GM11168 (cell line): ENCODE measurements at regions not wholly inside any gene's neighbourhood (a gene's known extent, or its start where the extent isn't known, plus 50 kb on each side); places are given as distances from the start of the nearest gene placed in this dataset.
"Not testable (repeated sequence)": the region's sequence is repeated elsewhere in the genome, so short reads cannot be mapped to it uniquely, and the experiment has no call there.

Experiments used
- in situ Hi-C: fragments of 300-500 bp; cut with MboI; formaldehyde crosslinking; loops from one replicate; pipeline ENCODE4 v1.12.0; 2022; ENCODE audit warnings: low sequenced_read_pairs; ENCODE audit not compliant: unreplicated experiment

- in situ Hi-C loops = no loop called here
These were observed 154.8 kb upstream of the KLF7 start for GRCh38 chr2:207320381-207321159.

GRCh38 chr2:207321514-207321913 is 155.8 kb upstream of the KLF7 start:
- in situ Hi-C loops = no loop called here

GRCh38 chr2:207324001-207324400 is 158.3 kb upstream of the KLF7 start:
- in situ Hi-C loops = no loop called here

GRCh38 chr2:207327513-207327912 is 161.8 kb upstream of the KLF7 start:
- in situ Hi-C loops = no loop called here

GRCh38 chr2:207328944-207329386 is 163.2 kb upstream of the KLF7 start:
- in situ Hi-C loops = no loop called here

- in situ Hi-C loops = no loop called here
These were observed 165.2 kb upstream of the KLF7 start for GRCh38 chr2:207330912-207331311.

GRCh38 chr2:207331674-207332073 is 165.9 kb upstream of the KLF7 start:
- in situ Hi-C loops = no loop called here

- in situ Hi-C loops = no loop called here
These were observed 166.9 kb upstream of the KLF7 start for GRCh38 chr2:207332480-207333212.

- in situ Hi-C loops = no loop called here
These were observed 168.0 kb upstream of the KLF7 start for GRCh38 chr2:207333599-207334300.

- in situ Hi-C loops = no loop called here
These were observed 168.5 kb upstream of the KLF7 start for GRCh38 chr2:207334301-207334623.

GRCh38 chr2:207334624-207335371 is 169.1 kb upstream of the KLF7 start:
- in situ Hi-C loops = no loop called here

- in situ Hi-C loops = no loop called here
These were observed 171.8 kb upstream of the KLF7 start for GRCh38 chr2:207337234-207338219.

- in situ Hi-C loops = no loop called here
These were observed 172.5 kb upstream of the KLF7 start for GRCh38 chr2:207338220-207338607.

- in situ Hi-C loops = no loop called here
These were observed 172.9 kb upstream of the KLF7 start for GRCh38 chr2:207338610-207339009.

- in situ Hi-C loops = no loop called here
These were observed 175.5 kb upstream of the KLF7 start for GRCh38 chr2:207341112-207341750.

- in situ Hi-C loops = no loop called here
These were observed 176.1 kb upstream of the KLF7 start for GRCh38 chr2:207341804-207342203.

- in situ Hi-C loops = not testable (repeated sequence)
These were observed 179.0 kb upstream of the KLF7 start for GRCh38 chr2:207344596-207345394.

- in situ Hi-C loops = no loop called here
These were observed 178.6 kb upstream of the CREB1 start for GRCh38 chr2:207351171-207351570.
